Activated CD4-positive, alpha-beta T cell treated with anti-CD3 and anti-CD28 coated beads for 24 hours (primary cell): ENCODE measurements at regions not wholly inside any gene's neighbourhood (a gene's known extent, or its start where the extent isn't known, plus 50 kb on each side); places are given as distances from the start of the nearest gene placed in this dataset.
A peak's percentile ranks its signal among the peaks of the same experiment; 100 is the strongest.

Source experiments
- DNase-seq, 2 donors: peaks; one replicate each; pipeline ENCODE4 v3.0.0-alpha.2; 2020; ENCODE audit warnings: low read depth in 2 of 2

- no peak for DNase-seq
These were observed 102.0 kb upstream of the ARID2 start for GRCh38 chr12:45627407-45628069.

- no peak for DNase-seq
These were observed 100.2 kb upstream of the ARID2 start for GRCh38 chr12:45629292-45629691.

DNA sequence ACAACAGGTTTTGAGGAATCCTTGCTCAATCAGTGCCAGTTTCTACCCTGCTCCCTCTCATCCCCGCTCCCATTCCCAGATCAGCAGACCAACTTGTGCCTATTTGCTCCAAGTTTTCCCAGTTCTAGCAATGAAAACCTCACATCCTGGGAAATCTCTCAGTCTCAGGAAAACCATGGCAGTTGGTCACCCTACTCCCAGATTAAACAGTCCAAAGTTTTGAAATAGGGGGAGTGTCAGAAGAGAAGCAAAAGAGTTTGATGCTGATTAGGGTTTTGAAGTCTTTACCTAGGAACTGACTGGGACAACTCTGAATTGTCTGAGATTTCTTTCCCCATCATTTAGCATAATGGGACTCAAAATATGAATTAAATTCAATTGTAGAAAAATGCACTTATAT lies 95.8 kb upstream of the ARID2 start:
- DNase-seq: no peak

GRCh38 chr12:45634273-45634917 lies 95.1 kb upstream of the ARID2 start:
- no peak for DNase-seq

DNA sequence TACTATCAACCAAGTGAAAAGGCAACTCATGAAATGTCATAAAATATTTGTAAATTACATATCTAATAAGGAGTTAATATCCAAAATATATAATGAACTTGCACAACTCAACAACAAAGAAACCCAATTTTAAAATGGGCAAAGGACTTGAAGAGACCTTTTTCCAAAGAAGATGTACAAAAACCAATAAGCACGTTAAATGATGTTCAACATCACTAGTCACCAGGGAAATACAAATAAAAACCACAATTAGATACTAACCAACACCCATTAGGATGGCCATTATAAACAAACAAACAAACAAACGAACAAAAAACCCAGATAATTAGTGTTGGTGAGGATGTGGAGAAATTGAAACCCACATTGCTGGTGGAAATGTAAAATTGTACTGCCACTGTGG lies 92.3 kb upstream of the ARID2 start:
- DNase-seq: no peak

- DNase-seq: no peak
These were observed 91.8 kb upstream of the ARID2 start for GRCh38 chr12:45637706-45638105.

GRCh38 chr12:45638386-45638785 lies 91.1 kb upstream of the ARID2 start:
- no peak for DNase-seq

GRCh38 chr12:45644541-45644940 lies 85.0 kb upstream of the ARID2 start:
- no peak for DNase-seq

GRCh38 chr12:45646851-45647581 lies 82.5 kb upstream of the ARID2 start:
- DNase-seq: no peak

DNA sequence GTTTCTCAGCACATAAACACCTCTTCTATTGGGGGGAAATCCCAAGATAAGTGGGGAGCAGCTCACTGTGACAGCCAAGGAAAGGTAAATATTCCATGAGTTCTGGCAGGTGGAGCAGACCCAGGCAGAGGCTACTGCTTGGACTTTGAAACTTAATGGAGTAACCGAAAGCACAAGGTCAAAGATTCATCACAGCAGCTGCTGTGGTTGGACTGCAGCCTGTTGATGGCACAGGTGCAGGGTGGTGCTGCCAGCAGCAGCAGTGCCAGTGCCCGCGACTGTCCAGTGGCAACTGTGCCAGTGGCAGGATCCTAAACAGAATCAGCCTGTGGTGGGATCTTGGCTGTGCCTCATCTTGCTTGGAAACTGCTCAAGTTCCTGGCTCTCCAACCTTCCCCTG lies 81.4 kb upstream of the ARID2 start:
- no peak for DNase-seq

DNA sequence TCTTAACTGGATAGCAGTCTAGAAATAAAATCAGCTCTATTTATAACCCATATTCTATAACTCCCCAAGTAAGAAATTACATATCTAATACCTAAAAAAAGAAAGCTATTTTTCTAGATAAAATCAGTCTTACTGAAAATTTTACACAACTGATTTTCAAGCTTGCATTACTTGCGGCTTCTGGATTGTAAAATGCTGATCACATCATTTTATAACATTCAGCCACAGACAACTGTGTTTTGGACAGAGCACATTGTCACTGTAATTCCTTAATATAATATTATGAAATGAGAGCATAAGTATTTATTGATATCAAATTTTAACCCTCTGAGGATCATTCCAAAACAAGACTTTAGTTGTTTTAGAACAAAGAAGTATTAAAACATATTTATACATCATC lies 78.5 kb upstream of the ARID2 start:
- no peak for DNase-seq

DNA sequence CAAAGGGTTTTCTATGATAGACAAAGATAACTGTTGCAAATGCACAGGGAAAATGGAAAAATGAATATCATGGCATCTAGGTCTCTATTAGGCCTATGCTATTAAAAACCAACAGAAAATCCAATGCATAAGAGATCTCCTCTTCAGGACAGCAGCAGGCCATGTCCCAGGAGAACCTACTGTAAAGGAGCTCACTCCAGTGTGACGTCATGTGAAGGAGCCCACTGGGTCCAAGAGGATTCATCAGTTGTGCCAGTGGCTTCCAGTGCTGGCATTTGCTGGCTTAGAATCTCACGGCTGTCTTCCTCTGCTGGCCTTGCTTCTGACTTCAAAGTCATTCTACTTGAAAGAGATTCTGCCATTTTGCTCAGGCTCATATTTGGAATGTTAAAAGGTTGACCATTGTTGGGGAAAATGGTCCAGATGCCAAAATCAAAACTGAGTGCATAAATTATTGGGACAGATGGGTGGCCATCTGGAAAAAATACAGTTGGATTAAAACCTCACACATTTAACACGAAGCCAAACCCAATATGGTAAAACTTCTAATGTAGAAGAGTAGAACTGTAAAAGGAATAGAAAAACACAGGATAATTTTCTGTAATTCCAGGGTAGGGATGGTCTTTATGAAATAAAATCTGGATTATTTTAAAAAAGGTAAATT lies 75.4 kb upstream of the ARID2 start:
- DNase-seq: no peak

DNA sequence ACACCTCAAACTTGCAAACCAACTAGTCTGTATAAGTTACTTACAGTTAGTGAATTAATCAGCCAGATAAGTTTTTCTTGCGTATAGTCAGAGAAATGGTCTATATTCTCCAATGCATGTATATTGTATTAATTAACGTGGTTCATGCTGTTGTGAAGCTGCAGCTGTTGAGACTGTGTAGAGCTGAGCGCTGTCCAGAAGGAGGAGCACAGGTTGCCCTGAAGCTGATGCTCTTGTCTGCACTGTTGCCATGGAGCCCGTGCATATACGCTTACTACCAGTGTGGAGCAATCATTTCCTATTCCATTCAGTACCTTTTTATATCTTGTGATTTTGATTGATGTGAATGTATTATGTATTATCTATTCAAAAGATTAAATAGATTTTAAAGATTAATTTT lies 74.3 kb upstream of the ARID2 start:
- DNase-seq: peak in 1 of 2 donors; percentile 11

DNA sequence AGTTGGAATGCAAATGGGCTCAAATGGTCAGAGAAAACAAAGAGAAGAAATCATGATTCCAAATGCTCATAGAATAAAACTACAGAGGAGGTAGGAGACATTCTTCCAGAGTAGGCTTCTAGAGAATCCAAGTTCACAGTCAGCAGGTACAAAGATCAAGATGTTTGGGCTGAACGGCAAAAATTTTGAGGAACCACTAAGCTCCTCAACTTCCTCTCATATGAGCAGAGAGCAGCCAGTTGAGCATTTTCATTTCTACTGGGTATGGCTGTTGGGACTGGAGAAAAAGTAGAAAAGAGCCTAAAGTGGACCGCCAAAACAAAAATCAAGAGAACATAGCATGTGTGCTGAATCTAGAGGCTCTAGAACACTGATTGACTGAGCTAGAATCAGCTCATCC lies 73.8 kb upstream of the ARID2 start:
- DNase-seq: no peak

DNA sequence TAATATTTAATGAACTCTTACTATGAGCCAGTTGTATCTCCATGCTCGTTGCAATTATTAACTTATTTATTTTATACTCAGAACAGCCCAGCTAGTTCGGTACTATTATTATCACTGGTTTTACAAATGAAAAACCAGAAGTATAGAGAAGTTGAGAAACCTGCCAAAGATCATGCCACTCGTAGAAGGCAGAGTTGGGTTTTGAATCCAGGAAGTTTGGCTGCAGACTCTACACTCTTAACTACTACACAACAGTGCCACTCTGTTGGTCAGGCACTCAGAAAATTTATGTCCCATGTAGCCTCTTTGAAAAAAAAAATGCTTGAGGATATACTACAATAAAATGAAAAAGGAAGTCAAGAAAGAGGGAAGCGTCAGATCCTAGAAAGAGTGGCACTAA lies 71.5 kb upstream of the ARID2 start:
- DNase-seq: no peak

DNA sequence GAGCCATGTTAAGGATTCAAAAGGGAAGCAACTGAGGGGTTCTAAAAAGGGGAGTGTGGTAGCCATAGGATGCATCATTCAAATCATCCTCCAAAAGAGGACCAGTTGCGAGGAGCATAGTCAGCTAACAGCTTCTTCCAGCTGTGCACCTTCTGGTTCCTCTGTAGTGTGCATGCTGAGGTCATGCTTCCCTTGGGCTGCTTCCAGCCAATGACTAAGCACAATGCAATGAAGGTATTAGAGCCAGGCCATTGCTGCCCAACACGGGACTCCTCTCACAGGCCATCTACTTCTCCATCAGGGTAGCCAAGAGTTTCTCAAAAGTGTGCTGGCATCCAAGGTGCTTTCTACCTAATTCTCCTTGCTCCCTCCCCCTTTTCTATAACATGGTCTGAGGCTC lies 69.2 kb upstream of the ARID2 start:
- DNase-seq: no peak

DNA sequence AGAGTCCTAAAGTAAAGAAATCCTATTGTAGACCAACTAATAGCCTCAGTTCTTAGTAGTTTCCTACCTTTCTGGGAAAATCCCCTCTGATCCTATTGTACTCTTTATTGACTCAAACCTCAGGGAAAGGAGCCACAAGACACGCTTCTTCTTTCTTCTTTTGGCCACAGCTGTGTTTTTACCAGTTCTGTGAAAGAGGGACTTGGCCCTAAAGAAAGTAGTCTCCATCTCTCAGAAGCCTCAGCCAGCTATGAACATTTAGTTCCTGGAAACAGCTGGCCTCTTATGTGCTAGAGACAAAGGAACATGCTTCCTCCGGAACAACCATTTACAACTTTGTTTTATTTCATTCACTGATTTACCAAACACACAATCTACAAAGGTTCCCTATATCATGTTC lies 66.1 kb upstream of the ARID2 start:
- DNase-seq: no peak

DNA sequence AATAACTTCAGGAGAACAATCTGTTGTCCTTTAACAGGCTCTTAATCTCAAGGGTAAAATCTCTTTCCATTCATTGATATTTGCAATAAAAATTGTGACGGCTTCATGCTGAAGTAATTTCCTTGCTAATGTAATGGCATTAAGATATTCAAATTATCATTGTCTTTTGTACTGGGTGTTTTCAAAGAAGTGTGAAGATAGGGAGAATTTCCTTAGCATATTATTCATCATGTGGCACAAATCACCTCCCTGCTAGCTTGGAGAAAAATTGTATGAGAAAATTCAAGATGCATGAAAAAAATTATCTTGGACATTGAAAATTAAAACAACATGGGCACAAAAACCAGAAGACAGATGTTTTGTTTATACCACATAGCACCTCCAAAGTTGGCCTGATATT lies 63.6 kb upstream of the ARID2 start:
- DNase-seq: no peak

DNA sequence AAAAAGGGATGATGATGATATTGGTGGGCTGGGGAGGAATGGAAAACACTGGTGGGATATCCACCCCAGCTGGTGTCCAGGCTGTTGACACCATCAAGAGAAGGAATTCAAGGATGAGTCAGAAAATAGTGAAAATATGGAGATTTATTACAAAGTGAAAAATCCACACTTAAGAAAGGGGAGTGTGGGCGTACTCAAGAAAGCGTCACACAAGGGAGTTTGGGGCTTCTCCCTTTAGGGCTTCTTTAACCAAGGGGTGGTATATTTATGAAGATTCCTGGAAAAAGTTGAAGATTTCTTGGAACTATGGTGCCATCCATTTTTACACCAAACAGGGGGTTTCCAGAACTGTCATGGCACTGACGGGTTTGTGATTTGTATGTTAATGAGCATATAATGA lies 63.1 kb upstream of the ARID2 start:
- DNase-seq: no peak

DNA sequence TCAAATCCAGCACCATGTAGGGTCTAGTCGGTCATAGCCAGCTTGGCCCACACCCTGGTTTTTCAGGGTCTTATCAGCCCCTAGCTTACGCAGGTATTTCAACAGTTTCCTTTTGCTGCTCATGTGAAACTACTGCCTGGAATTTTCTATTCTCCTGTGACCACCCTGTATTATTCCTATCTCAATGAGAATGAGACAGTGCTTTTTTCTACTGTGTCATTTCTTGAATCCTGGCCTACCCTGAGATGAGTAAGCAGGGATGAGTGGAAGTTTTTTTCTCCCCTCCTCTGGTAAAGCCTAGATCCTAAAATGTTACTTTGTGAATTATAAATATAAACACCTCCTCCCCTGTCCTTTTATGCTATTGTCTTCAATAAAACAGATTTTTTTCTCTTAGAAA lies 62.7 kb upstream of the ARID2 start:
- DNase-seq: no peak

GRCh38 chr12:45667761-45668160 lies 61.7 kb upstream of the ARID2 start:
- no peak for DNase-seq

DNA sequence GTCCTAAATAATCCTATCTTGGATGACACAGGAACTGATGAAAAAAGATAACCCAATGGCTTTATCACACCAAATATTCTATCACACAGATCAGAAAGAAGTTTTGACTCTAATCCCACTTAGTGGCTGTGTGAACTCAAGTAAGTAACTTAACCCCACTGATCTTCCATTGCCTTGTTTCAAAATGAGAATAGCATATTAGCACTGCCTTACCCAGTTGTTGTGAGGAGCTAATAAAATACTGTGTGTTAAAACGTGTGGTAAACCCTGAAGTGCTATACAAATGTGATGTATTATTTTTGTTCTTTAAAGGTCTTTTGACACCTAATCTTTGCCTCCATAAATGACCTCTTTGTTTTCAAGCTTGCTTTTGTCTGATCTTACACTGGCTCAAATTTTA lies 60.9 kb upstream of the ARID2 start:
- DNase-seq: no peak

- DNase-seq: no peak
These were observed 60.4 kb upstream of the ARID2 start for GRCh38 chr12:45669093-45669492.
